GM21390 (cell line): ENCODE measurements at regions not wholly inside any gene's neighbourhood (a gene's known extent, or its start where the extent isn't known, plus 50 kb on each side); places are given as distances from the start of the nearest gene placed in this dataset.
"Not testable (repeated sequence)": the region's sequence is repeated elsewhere in the genome, so short reads cannot be mapped to it uniquely, and the experiment has no call there.

Experiments used
- ATAC-seq: cut with Tn5 transposase; IDR thresholded peaks from one replicate; pipeline ENCODE4 v1.9.1; 2021; ENCODE audit not compliant: unreplicated experiment

DNA sequence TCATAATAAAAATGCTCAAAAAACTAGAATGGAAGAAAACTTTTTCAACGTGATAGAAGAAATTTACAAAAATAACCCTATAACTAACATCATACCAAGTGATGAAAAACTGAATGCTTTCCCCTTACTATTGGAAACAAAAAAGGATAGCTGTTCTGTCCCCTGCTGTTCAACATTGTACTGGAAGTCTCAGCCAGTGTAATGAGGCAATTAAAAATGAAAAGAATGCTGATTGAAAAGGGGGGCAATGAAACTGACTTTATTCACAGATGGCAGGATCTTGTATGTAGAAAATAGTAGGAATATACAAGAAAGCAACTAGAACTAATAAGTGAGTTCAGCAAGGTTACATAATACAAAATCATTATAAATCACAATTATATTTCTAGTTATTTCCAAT, 337.9 kb upstream of the KITLG start:
- ATAC-seq, result no peak

GRCh38 chr12:88914967-88915366, 334.7 kb upstream of the KITLG start:
- no peak for ATAC-seq

- ATAC-seq, result no peak
Observed at GRCh38 chr12:88909510-88909909, 329.2 kb upstream of the KITLG start.

- ATAC-seq, result no peak
Observed at GRCh38 chr12:88908345-88908744, 328.1 kb upstream of the KITLG start.

- ATAC-seq, result no peak
Observed at GRCh38 chr12:88904705-88905104, 324.4 kb upstream of the KITLG start.

GRCh38 chr12:88903333-88903732, 323.1 kb upstream of the KITLG start:
- no peak for ATAC-seq

DNA sequence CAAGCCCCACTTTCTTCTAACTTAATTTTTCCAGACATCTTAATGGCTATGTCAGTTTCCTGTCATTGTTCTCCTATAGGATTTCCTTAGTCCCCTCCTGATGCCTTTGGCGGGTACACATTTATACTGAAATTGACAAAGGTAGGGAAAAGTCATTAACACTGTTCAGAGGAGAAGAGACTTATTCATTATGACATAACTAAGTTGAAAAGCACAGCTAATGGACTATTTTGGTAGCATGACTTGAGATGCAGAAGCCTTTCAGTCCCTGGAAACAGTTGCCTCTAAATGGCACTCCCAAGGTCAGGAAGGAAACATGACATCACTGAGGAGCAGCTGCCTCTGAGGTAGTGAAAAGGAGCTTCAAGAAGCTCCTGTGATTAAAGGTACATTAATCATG, 317.5 kb upstream of the KITLG start:
- no peak for ATAC-seq

GRCh38 chr12:88896958-88897357, 316.7 kb upstream of the KITLG start:
- ATAC-seq, result no peak

- ATAC-seq, result no peak
Observed at GRCh38 chr12:88895634-88896033, 315.4 kb upstream of the KITLG start.

DNA sequence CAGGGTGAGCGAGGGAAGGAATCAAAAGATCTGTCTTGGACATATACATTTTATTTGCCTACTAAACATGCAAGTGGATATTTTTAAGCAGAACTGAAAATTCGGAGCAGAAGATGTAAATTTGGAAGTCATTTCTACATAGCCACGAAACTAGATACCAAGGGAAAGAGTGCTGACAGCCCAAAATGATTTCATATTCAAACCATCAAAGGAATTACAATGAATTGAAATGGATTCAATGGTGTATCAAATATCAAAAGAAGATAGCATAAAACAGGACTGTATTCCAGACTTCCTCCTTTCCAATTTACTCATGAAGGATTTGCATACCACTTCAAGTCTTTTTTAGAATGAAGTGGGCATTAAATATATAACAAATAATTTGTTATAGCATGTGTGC, 313.5 kb upstream of the KITLG start:
- ATAC-seq, result no peak

- ATAC-seq, result not testable (repeated sequence)
Observed at GRCh38 chr12:88891434-88891833, 311.2 kb upstream of the KITLG start.

DNA sequence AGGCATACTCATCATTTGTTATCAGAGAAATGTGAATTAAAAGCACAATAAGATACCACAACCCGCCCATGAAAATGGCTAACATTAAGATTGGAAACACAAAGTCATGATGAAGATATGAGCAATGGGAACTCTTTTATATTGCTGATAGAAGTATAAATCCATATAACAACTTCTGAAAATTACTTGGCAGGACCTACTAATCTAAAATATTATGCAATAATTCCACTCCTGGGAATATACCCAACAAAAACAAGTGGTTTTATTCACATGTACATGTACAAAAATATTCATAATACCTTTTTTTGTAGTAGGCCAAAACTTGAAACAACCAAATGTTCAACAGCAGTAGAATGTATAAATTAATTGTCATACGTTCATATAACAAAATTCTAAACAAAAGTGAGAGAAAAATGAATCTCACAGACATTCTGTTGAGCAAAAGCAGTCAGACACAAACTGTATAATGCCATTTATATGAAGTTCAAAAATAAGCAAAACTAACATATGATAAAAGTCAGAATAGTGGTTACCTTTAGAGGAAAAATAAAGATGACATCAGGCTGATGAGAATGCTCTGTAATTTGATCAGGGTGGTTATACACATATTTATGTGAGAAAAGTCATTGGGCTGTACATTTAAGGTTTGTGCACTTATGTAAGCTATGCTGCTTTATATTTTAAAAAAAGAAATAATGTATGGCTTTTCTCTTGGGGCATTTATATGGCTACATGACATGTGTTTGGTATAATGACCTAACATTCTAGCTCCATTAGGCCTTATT, 309.2 kb upstream of the KITLG start:
- no peak for ATAC-seq

- peak; percentile 68 for ATAC-seq
Observed at GRCh38 chr12:88884600-88884999, 304.3 kb upstream of the KITLG start.

- ATAC-seq, result no peak
Observed at GRCh38 chr12:88882662-88883061, 302.4 kb upstream of the KITLG start.

DNA sequence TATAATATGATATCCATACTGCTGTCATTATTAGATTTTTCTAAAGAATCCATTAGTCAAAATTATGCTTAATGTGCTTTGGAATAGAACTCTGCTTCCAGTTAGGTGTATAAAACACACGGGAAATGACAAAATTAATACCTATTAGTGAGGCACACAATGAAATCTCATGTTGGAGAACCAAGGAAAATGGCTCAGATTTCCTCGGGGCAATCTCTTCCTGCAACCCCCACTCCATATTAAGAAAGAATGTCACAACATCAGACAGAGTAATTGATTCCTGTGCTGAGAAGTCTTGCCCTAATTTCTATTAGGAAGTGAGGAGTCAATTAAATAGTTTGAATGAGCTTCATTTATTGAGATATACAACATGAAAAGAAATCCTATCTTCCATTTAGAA, 299.8 kb upstream of the KITLG start:
- ATAC-seq, result no peak

- no peak for ATAC-seq
Observed at GRCh38 chr12:88878295-88878694, 298.0 kb upstream of the KITLG start.

DNA sequence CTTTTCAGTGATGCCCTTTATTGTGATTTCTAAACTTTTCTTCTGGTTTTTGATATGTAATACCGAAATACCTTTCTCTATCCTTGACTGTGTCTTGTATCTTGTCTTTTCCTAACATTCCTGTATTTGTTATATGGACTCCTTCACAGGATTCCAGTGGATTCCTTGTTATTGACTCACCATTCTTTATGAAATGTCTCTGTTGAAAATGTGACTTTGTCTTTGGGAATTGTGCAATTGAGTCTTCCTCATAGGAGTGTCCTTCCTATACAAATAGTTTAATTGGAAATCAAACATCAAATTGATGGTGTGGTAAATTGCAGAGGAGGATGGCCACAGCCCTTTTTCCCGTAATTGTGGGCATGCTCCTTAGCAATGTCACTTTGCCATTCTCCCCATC, 296.6 kb upstream of the KITLG start:
- no peak for ATAC-seq

GRCh38 chr12:88870000-88870737, 289.9 kb upstream of the KITLG start:
- no peak for ATAC-seq

DNA sequence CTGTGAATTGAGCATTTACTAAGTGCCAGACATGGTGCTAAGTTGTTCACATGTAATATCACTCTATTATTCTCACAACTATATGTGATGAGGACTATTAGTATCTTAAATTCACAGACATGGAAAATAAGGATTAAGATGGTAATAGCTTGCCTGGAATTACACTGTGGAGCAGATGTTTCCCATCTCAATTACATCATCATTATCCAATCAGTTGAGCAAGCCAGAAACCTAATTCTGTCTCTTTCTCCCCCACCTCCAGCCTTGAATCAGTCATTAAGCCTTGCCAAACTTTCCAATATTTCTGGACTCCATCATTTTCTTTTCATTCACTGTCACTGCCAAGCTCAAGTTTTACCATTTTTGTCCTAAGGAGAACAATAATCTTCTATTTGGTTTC, 287.8 kb upstream of the KITLG start:
- ATAC-seq, result no peak

GRCh38 chr12:88867510-88867909, 287.2 kb upstream of the KITLG start:
- no peak for ATAC-seq

DNA sequence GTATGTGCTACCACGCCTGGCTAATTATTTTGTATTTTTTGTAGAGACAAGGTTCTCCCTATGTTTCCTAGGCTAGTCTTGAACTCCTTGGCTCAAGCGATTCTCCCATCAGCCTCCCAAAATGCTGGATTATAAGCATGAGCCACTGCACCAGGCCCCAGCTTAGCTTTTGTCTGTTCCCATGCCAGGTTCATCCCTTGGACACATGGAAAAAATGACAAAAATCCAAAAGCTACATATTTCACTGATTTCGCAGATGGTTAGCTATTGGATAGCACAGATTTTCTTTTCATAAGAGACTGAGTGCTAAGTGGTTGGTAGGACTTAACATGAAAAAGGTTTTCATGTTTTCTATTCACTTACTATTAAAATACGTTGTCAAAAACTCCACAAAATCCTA, 286.6 kb upstream of the KITLG start:
- no peak for ATAC-seq

DNA sequence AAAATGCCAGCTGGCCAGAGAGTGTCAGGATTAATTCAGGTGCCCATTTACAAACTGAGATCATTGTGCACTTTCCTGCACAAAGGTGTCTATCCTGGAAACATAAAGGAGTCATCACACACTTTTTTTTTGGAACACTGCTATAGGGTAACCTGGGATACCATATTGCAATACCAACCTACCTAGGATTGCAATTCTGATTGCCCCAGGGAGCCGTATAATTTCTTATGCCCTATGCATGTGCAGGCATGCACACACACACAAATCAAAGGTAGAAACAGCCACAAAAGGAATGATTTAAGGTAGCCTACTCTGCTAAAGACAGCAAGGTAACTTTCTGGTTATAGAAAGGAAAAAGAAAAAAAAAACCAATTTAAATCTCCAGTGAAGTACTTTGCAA, 285.3 kb upstream of the KITLG start:
- ATAC-seq, result no peak

GRCh38 chr12:88860851-88861250, 280.6 kb upstream of the KITLG start:
- ATAC-seq, result no peak
